ENCODE measurements at regions not wholly inside any gene's neighbourhood (a gene's known extent, or its start where the extent isn't known, plus 50 kb on each side); places are given as distances from the start of the nearest gene placed in this dataset.

DNA sequence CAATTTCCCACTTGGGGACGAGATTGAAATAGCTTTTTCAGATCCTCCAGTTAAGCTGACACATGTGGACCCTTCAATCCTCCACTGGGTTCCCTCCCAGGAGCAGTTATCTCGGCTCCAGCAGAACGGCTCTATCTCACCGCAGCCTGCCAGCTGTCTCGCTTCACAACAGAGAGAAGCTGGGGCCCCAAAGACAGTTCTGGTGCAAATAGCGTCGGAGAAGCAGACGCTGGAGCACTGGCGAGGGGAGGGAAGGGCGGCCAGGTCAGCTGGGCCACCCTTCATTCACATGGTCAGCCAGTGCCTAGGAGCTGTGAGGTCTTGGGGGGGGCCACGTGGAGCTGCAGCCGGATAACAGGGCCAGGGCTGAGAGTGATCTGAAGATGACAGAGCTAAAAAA, 141.3 kb upstream of the SDK2 start:
- WGBS, 2 donors = 26 to 34% methylated on average over 12 of the region's 12 CpGs
- Histone ChIP-seq H3K9me3 (peaks cover 0 to 12% (median 0%) of the 10 kb centered on the region in 4 donors), H3K4me3 (no peak overlapping the region), H3K36me3 (no peaks in the 10 kb centered on the region), H3K27ac (no peak overlapping the region), H3K4me1 (peaks cover 0 to 13% (median 0%) of the 10 kb centered on the region in 4 donors), H3K27me3 (peaks cover 0 to 49% of the 10 kb centered on the region in 2 donors)
- TF ChIP-seq, protein P1, sequence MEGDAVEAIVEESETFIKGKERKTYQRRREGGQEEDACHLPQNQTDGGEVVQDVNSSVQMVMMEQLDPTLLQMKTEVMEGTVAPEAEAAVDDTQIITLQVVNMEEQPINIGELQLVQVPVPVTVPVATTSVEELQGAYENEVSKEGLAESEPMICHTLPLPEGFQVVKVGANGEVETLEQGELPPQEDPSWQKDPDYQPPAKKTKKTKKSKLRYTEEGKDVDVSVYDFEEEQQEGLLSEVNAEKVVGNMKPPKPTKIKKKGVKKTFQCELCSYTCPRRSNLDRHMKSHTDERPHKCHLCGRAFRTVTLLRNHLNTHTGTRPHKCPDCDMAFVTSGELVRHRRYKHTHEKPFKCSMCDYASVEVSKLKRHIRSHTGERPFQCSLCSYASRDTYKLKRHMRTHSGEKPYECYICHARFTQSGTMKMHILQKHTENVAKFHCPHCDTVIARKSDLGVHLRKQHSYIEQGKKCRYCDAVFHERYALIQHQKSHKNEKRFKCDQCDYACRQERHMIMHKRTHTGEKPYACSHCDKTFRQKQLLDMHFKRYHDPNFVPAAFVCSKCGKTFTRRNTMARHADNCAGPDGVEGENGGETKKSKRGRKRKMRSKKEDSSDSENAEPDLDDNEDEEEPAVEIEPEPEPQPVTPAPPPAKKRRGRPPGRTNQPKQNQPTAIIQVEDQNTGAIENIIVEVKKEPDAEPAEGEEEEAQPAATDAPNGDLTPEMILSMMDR (IDR thresholded peaks at IDR 0.05) = no peak
- TF ChIP-seq POLR2A (IDR thresholded peaks at IDR 0.05) (no peak), EP300 (IDR thresholded peaks at IDR 0.05) (no peak)
- no peak for DNase-seq (ENCODE audit: low spot score in 2 of 2)

DNA sequence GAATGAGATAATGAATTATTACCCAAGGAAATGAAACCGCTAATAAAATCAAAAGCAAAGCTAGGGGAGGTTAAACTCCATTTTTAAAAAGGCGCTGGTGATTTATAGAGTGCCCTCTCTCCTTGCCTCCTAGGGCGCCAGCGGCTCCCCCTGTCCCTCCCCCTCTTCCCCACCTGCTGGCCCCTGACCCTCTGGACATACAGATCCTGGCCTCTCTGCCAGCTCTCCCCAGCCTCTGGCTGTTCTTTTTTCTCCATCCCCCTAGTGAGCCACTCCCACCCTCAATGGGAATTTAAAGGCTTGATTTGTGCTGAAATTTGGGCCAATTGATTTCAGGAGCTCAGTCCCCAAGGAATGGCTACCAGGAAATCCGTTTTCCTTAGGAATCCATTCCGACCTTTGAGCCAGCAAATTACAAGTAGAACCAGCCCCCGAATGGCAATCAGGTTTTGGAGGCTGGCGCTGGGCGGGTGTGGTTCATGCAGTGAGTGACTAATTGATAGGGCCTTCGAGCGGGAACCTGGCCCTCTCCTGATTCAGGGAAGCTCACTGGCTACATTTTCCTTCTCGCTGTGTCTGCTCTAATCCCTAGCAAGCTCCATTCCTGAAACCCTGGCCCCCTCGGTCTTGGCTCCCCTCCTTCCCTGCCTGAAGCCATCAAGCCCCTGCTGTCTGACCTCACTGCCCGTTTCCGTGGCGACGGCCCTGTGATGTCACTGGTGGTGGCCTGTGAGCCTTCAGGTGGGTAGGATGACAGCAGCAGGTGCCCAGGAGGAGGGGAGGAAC, 141.9 kb upstream of the SDK2 start:
- no peak for DNase-seq (ENCODE audit: low spot score in 2 of 2)
- peaks cover 0 to 48% of the 10 kb centered on the region in 2 donors for H3K27me3 ChIP-seq
- TF ChIP-seq, protein P1 (IDR thresholded peaks at IDR 0.05) = no peak
- no peak for TF ChIP-seq EP300 (IDR thresholded peaks at IDR 0.05)
- TF ChIP-seq POLR2A (IDR thresholded peaks at IDR 0.05) = no peak
- H3K36me3 ChIP-seq = no peaks in the 10 kb centered on the region
- H3K9me3 ChIP-seq = peaks cover 0 to 12% (median 0%) of the 10 kb centered on the region in 4 donors
- WGBS, 2 donors = 39 to 46% methylated on average over 17 of the region's 17 CpGs
- no peak overlapping the region for H3K27ac ChIP-seq
- no peak overlapping the region for H3K4me3 ChIP-seq
- peaks cover 0 to 13% (median 0%) of the 10 kb centered on the region in 4 donors for H3K4me1 ChIP-seq

DNA sequence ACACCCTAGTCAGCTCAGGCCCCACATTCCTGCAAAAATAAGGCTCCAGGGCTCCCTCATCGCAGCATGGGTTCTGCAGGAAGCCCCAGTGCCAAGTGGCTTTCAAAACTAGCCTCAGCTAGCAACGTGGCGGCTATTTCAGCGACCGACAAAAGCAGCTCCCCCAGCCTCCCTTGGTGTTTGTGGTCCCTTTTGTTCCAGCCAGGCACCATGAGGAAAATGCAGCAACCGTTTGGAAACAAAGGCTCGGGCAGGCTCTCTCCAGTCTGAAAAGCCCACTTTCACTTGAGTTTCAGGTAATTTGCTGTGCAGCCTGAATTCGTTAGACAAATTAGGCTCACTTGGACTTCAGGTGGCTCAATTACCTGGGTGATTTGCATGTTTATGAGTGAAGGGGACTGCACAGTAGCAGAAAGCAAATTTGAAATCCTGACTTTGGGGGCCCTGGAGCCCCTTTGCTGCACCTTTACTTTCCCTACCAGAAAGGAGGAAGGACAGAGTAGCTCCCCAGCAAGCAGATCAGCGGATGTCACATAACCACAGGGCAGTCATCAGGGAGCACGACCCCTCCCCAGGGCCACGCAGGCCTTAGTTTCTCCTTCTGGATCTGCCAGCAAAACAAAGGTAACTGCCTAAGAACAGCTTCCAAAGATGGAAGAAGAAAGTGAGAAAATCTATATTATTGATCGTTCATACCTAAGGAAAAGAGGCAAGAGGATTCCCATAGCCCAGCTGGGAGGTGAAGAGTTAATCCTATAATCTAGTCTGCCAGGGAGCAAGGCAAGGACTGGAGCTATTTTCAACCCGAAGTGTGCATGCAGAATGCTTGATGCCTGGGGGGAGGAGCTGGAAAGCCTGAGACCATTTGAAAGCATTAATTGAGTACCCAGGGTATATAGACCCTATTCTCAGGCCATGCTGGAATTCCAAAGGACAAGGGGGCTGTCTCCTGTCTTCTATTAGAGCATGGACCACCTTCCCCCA, 143.1 kb upstream of the SDK2 start:
- H3K9me3 ChIP-seq = peaks cover 0 to 12% (median 0%) of the 10 kb centered on the region in 4 donors
- H3K4me1 ChIP-seq = peaks cover 0 to 13% (median 0%) of the 10 kb centered on the region in 4 donors
- H3K27me3 ChIP-seq = peaks cover 0 to 48% of the 10 kb centered on the region in 2 donors
- H3K4me3 ChIP-seq = no peak overlapping the region
- no peak overlapping the region for H3K27ac ChIP-seq
- no peak for DNase-seq (ENCODE audit: low spot score in 2 of 2)
- no peaks in the 10 kb centered on the region for H3K36me3 ChIP-seq
- 46 to 48% methylated on average over 13 of the region's 13 CpGs for WGBS, 2 donors
- TF ChIP-seq, protein P1 (IDR thresholded peaks at IDR 0.05) = no peak
- no peak for TF ChIP-seq EP300 (IDR thresholded peaks at IDR 0.05)
- TF ChIP-seq POLR2A (IDR thresholded peaks at IDR 0.05) = no peak

DNA sequence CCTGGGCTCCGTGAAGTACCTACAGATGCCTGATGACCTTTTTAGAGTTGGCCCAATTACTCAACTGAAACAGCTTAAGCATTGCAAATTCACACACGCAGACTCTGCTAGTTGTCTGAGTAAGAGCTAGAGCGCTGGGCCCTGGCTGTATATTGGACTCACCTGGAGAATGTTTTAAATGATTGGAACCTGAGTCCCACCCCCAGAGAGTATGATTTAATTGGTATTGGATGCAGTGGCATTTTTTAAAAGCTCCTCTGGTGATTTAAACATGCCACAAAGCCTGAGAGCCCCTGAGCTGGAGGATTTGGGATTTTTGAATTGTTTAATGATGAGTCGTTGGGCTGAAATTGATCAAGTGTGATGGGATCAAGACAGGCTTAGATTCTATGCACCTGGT, 143.9 kb upstream of the SDK2 start:
- H3K27ac ChIP-seq = no peak overlapping the region
- DNase-seq (ENCODE audit: low spot score in 2 of 2) = no peak
- no peak overlapping the region for H3K4me3 ChIP-seq
- H3K9me3 ChIP-seq = peaks cover 0 to 12% (median 0%) of the 10 kb centered on the region in 4 donors
- no peak for TF ChIP-seq EP300 (IDR thresholded peaks at IDR 0.05)
- TF ChIP-seq, protein P1 (IDR thresholded peaks at IDR 0.05) = no peak
- no peak for TF ChIP-seq POLR2A (IDR thresholded peaks at IDR 0.05)
- peaks cover 0 to 13% (median 0%) of the 10 kb centered on the region in 4 donors for H3K4me1 ChIP-seq
- peaks cover 0 to 43% of the 10 kb centered on the region in 2 donors for H3K27me3 ChIP-seq
- H3K36me3 ChIP-seq = no peaks in the 10 kb centered on the region
- 68 to 73% methylated on average over 4 of the region's 4 CpGs for WGBS, 2 donors

All from tibial nerve (tissue), 4 donors.